ENCODE measurements at regions not wholly inside any gene's neighbourhood (a gene's known extent, or its start where the extent isn't known, plus 50 kb on each side); places are given as distances from the start of the nearest gene placed in this dataset.

GRCh38 chr4:67019686-67020437 lies 525.4 kb downstream of the CENPC start:
- no peak for TF ChIP-seq CTCF (IDR thresholded peaks at IDR 0.05)
- Histone ChIP-seq H3K36me3 (no peaks in the 10 kb centered on the region), H3K9me3 (no peaks in the 10 kb centered on the region), H3K4me3 (no peak overlapping the region), H3K27me3 (no peaks in the 10 kb centered on the region), H3K27ac (no peak overlapping the region), H3K9ac (ENCODE audit: low read depth in 2 of 2, low read length in 2 of 2) (no peak overlapping the region), H3K4me1 (no peaks in the 10 kb centered on the region)
- intact Hi-C loops (cut with DNase I), result no loop called here
- no peak for DNase-seq

- no peak overlapping the region for H3K4me3 ChIP-seq
- no peaks in the 10 kb centered on the region for H3K9me3 ChIP-seq
- H3K27me3 ChIP-seq, result no peaks in the 10 kb centered on the region
- no peak overlapping the region for H3K27ac ChIP-seq
- intact Hi-C loops (cut with DNase I), result no loop called here
- DNase-seq, result no peak
- no peak overlapping the region for H3K9ac ChIP-seq (ENCODE audit: low read depth in 2 of 2, low read length in 2 of 2)
- H3K4me1 ChIP-seq, result no peaks in the 10 kb centered on the region
- no peaks in the 10 kb centered on the region for H3K36me3 ChIP-seq
- no peak for TF ChIP-seq CTCF (IDR thresholded peaks at IDR 0.05)
Measured at GRCh38 chr4:67014592-67014991, 530.7 kb downstream of the CENPC start.

GRCh38 chr4:67006791-67007190 lies 538.5 kb downstream of the CENPC start:
- Histone ChIP-seq H3K9ac (ENCODE audit: low read depth in 2 of 2, low read length in 2 of 2) (no peak overlapping the region), H3K27ac (no peak overlapping the region), H3K27me3 (no peaks in the 10 kb centered on the region), H3K36me3 (no peaks in the 10 kb centered on the region), H3K4me3 (no peak overlapping the region), H3K4me1 (no peaks in the 10 kb centered on the region), H3K9me3 (no peaks in the 10 kb centered on the region)
- intact Hi-C loops (cut with DNase I), result no loop called here
- TF ChIP-seq CTCF (IDR thresholded peaks at IDR 0.05), result no peak
- DNase-seq, result no peak

GRCh38 chr4:66991521-66991920 lies 553.8 kb downstream of the CENPC start:
- Histone ChIP-seq H3K9ac (ENCODE audit: low read depth in 2 of 2, low read length in 2 of 2) (no peak overlapping the region), H3K27ac (no peak overlapping the region), H3K9me3 (no peaks in the 10 kb centered on the region), H3K36me3 (no peaks in the 10 kb centered on the region), H3K27me3 (no peaks in the 10 kb centered on the region), H3K4me3 (no peak overlapping the region), H3K4me1 (no peaks in the 10 kb centered on the region)
- no peak for TF ChIP-seq CTCF (IDR thresholded peaks at IDR 0.05)
- intact Hi-C loops (cut with DNase I), result no loop called here
- DNase-seq, result no peak

GRCh38 chr4:66974665-66975064 lies 570.6 kb downstream of the CENPC start:
- Histone ChIP-seq H3K27ac (no peak overlapping the region), H3K9me3 (no peaks in the 10 kb centered on the region), H3K36me3 (no peaks in the 10 kb centered on the region), H3K27me3 (no peaks in the 10 kb centered on the region), H3K4me1 (no peaks in the 10 kb centered on the region), H3K9ac (ENCODE audit: low read depth in 2 of 2, low read length in 2 of 2) (no peak overlapping the region), H3K4me3 (no peak overlapping the region)
- DNase-seq, result no peak
- intact Hi-C loops (cut with DNase I), result no loop called here
- TF ChIP-seq CTCF (IDR thresholded peaks at IDR 0.05), result no peak

All from colonic mucosa (tissue), 4 donors.